ENCODE measurements at regions not wholly inside any gene's neighbourhood (a gene's known extent, or its start where the extent isn't known, plus 50 kb on each side); places are given as distances from the start of the nearest gene placed in this dataset.
A peak's percentile ranks its signal among the peaks of the same experiment; 100 is the strongest.

- TF ChIP-seq ZNF138 (CRISPR knock-in tag; IDR thresholded peaks at IDR 0.05; ENCODE audit: low read depth) = no peak
- TF ChIP-seq WIZ (CRISPR knock-in tag; IDR thresholded peaks at IDR 0.05) = no peak
- TF ChIP-seq, protein P1, sequence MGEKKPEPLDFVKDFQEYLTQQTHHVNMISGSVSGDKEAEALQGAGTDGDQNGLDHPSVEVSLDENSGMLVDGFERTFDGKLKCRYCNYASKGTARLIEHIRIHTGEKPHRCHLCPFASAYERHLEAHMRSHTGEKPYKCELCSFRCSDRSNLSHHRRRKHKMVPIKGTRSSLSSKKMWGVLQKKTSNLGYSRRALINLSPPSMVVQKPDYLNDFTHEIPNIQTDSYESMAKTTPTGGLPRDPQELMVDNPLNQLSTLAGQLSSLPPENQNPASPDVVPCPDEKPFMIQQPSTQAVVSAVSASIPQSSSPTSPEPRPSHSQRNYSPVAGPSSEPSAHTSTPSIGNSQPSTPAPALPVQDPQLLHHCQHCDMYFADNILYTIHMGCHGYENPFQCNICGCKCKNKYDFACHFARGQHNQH (CRISPR knock-in tag; IDR thresholded peaks at IDR 0.05) = peak; percentile 89
- TF ChIP-seq CREB1 (IDR thresholded peaks at IDR 0.05) = peak; percentile 88
- TF ChIP-seq CREB1 (CRISPR knock-in tag; IDR thresholded peaks at IDR 0.05) = peak; percentile 92
- peak; percentile 93 for TF ChIP-seq ZFP36L1 (CRISPR knock-in tag; IDR thresholded peaks at IDR 0.05)
- peak; percentile 61; the same call in 1 of the 2 replicates for TF ChIP-seq KDM2A (CRISPR knock-in tag; IDR thresholded peaks at IDR 0.05; ENCODE audit: borderline replicate concordance, low read depth)
- TF ChIP-seq ZNF703 (CRISPR knock-in tag; IDR thresholded peaks at IDR 0.05; ENCODE audit: borderline replicate concordance) = 0 out of 2 replicates have a peak, but pooled peaks have one; percentile 62
- peak; percentile 87; the same call in 1 of the 2 replicates for TF ChIP-seq BRF2 (CRISPR knock-in tag; IDR thresholded peaks at IDR 0.05)
- TF ChIP-seq FOSL1 (CRISPR knock-in tag; IDR thresholded peaks at IDR 0.05; ENCODE audit: borderline replicate concordance) = peak; percentile 64; the same call in 1 of the 2 replicates
- TF ChIP-seq, protein P2, sequence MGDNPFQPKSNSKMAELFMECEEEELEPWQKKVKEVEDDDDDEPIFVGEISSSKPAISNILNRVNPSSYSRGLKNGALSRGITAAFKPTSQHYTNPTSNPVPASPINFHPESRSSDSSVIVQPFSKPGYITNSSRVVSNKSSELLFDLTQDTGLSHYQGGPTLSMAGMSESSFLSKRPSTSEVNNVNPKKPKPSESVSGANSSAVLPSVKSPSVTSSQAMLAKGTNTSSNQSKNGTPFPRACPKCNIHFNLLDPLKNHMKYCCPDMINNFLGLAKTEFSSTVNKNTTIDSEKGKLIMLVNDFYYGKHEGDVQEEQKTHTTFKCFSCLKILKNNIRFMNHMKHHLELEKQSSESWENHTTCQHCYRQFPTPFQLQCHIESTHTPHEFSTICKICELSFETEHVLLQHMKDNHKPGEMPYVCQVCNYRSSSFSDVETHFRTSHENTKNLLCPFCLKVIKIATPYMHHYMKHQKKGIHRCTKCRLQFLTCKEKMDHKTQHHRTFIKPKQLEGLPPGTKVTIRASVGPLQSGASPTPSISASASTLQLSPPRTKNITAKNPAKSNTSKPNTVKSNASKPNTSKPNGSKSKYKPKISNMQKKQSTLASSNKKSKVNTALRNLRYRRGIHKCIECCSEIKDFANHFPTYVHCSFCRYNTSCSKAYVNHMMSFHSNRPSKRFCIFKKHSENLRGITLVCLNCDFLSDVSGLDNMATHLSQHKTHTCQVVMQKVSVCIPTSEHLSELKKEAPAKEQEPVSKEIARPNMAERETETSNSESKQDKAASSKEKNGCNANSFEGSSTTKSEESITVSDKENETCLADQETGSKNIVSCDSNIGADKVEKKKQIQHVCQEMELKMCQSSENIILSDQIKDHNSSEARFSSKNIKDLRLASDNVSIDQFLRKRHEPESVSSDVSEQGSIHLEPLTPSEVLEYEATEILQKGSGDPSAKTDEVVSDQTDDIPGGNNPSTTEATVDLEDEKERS (CRISPR knock-in tag; IDR thresholded peaks at IDR 0.05) = peak; percentile 93
- TF ChIP-seq SAP130 (CRISPR knock-in tag; IDR thresholded peaks at IDR 0.05; ENCODE audit: low read depth) = peak; percentile 69
- TF ChIP-seq ZNF552 (CRISPR knock-in tag; IDR thresholded peaks at IDR 0.05; ENCODE audit: borderline replicate concordance) = no peak
- TF ChIP-seq ZNF776 (CRISPR knock-in tag; IDR thresholded peaks at IDR 0.05) = no peak
- TF ChIP-seq ZEB1 (IDR thresholded peaks at IDR 0.05; ENCODE audit: insufficient replicate concordance, low read depth) = peak; percentile 83
- peak; percentile 86 for TF ChIP-seq ZMAT3 (CRISPR knock-in tag; conservative IDR thresholded peaks at IDR 0.05)
- TF ChIP-seq TBL1XR1 (IDR thresholded peaks at IDR 0.05; ENCODE audit: borderline replicate concordance, low read length, partially characterized antibody) = peak; percentile 41
- TF ChIP-seq SKI (IDR thresholded peaks at IDR 0.05; ENCODE audit: partially characterized antibody) = peak; percentile 56
- TF ChIP-seq ZNF431 (CRISPR knock-in tag; IDR thresholded peaks at IDR 0.05; ENCODE audit: borderline replicate concordance, low read depth) = peak; percentile 38; the same call in 1 of the 2 replicates
- TF ChIP-seq ZNF891 (CRISPR knock-in tag; IDR thresholded peaks at IDR 0.05) = no peak; the same call in 1 of the 2 replicates
- no peak for TF ChIP-seq SRSF1 (optimal IDR thresholded peaks at IDR 0.05; ENCODE audit: low read depth, low read length)
- no peak for TF ChIP-seq SOX13 (IDR thresholded peaks at IDR 0.05)
- TF ChIP-seq SOX13 (CRISPR knock-in tag; conservative IDR thresholded peaks at IDR 0.05 in 1 of 2, IDR thresholded peaks at IDR 0.05 in 1 of 2) = peak in 1 of 2 experiments; percentile 83; a peak in 2 of 4 replicates
- TF ChIP-seq ZNF589 (CRISPR knock-in tag; conservative IDR thresholded peaks at IDR 0.05) = peak; percentile 84
- TF ChIP-seq ESRRA (CRISPR knock-in tag; IDR thresholded peaks at IDR 0.05; ENCODE audit: low read depth) = peak; percentile 89
Observed at GRCh38 chr1:229221106-229222019, 49.5 kb upstream of the RAB4A start (continued).

Measured in HepG2 (cell line).